HG02884 (cell line): ENCODE measurements at regions not wholly inside any gene's neighbourhood (a gene's known extent, or its start where the extent isn't known, plus 50 kb on each side); places are given as distances from the start of the nearest gene placed in this dataset.
"Not testable (repeated sequence)": the region's sequence is repeated elsewhere in the genome, so short reads cannot be mapped to it uniquely, and the experiment has no call there.

Experiments used
- ATAC-seq: cut with Tn5 transposase; IDR thresholded peaks from one replicate; pipeline ENCODE4 v1.9.1; 2021; ENCODE audit warnings: mild to moderate bottlenecking, moderate library complexity; ENCODE audit not compliant: unreplicated experiment

DNA sequence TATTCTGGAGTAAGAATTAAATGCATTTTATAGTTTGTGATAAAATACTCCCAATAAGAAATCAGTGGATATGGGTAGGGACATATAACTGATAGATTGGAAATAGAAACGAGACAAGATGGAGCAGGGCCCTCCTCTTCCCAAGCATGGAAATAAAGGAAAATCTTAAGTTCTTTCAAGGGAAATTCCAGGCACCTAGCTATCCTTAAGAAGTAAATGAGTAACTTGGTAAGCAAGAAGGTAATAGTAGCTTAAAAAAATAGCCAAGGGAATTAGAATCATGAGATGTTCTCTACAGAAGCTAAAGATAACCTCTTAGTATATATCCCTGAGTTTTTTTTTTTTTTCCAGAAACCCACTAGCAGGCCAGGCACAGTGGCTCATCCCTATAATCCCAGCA, 105.5 kb upstream of the FAM3C start:
- no peak for ATAC-seq

DNA sequence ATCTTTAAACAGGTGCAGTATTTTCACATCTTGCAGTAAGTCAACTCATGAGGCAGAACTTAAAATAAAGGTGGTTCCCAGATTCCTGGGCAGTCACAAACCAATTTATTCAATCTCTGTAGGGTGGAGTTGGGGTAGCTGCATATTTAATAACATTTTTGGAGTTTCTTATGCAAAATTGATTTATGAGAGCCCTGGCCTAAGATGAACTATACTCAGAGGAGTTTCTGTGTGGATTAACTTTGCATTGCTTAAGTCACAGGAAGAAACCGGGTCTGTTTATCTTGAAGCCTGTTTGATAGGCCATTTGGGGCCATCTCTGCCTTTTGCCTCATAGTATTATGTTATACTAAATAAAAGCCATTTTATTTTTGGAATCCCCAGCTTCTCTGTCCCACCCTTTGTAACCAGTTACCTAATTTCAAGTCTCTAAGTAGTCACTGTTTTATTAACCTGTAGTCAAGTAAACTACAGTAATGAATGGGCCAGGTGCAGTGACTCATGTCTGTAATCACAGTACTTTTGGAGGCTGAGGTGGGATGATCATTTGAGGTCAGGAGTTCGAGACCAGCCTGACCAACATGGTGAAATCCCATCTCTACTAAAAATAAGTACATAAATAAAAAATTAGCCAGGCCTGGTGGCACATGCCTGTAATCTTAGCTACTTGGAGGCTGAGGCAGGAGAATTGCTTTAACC, 104.4 kb upstream of the FAM3C start:
- no peak for ATAC-seq

DNA sequence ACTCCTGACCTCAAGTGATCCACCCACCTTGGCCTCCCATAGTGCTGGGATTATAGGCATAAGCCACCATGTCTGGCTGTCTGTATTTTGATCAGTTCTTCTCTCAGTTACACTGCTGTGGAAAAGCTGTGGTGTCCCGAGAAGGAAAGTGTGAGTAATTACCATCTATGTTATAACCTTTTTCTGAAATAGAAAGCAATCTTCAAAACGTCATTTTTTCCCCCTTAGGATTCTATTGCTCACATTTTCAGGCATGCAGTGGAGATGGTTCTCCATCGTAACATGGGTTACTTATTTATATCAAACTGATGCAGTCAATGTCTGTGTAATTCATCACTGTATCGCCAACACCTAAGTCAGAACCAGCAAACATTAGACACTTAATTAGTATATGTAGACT, 103.5 kb upstream of the FAM3C start:
- ATAC-seq, result no peak

DNA sequence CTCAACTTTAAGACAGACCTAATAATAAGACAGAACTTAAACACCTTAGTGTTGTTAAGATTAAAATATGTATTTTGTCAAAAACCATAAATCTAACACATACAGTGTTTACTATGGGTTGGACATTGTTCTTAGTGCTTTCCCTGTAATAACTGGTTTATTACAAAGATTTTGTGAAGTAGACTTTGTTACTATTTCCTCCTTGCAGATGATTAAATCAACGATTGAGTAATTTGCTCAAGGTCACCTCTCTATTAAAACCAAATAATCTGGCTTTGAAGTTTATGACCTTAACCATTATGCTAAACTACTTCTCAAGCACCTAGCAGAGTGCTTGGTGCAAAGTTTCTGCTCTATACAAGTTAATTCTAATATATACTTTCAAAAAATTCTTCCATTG, 102.7 kb upstream of the FAM3C start:
- no peak for ATAC-seq

DNA sequence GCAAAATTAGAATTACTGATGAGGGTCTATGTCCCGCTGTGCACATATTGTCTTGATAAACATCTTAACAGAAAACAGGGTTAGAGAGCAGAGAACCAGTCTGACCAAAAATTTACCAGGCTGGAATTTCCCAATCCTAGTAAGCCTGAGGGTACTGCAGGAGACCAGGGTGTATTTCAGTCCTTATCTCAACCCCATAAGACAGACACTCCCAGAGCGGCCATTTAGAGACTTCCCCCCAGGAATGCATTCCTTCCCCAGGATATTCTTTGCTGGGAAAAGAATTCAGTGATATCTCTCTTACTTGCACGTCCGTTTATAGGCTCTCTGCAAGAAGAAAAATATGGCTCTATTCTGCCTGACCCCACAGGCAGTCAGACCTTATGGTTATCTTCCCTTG, 101.4 kb upstream of the FAM3C start:
- ATAC-seq, result not testable (repeated sequence)

DNA sequence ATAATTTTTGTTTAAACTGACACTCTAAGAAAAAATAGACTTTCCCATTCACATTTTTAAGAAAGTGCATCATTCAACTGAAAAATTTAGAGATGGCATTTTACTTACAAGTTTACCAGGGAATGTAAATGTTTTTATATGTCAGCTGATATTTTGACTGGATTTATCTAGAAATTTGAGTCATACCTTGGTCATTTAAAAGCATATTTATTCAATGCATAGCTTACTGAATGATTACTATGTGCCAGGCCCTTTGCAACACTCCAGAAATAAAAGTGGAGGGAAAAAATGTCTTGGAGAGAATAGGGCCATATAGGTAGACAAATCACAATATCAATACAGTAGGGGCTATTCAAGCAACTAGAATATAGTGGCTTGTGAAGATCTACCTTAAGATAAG, 98.4 kb upstream of the FAM3C start:
- no peak for ATAC-seq

DNA sequence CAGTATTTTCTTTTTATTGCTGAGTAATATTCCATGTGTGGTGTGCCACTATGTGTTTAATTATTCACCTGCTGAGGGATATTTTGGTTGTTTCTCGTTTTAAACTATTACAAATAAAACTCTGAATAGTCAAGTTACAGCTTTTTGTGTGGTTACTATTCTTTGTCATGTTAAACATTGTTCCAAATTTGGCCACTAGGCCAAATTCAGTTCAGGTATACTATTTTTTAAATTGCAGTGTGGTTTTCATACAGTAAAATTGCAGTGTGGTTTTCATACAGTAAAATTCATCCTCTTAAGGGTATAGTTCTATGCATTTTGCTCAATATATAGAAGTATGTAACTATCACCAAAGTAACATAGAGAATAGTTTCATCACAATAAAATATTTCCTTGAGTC, 97.4 kb upstream of the FAM3C start:
- no peak for ATAC-seq

DNA sequence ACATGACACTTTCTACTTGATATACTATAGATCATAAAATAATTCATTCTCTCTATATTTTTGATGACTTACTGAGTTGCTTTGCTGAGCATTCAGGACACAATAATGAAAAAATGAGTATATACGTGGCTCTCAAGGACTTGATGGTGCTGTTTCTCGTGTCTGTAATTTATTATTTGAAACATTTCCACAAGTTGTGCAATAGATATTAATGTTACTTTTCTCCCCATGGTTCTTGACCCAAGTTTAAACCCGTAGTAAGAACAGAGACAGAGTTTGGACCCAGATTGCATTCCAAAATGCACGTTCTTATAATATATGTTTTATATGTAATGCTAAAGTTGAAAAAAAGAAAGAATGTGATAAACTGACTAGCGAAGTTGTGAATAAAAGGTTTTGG, 94.2 kb upstream of the FAM3C start:
- ATAC-seq, result no peak

DNA sequence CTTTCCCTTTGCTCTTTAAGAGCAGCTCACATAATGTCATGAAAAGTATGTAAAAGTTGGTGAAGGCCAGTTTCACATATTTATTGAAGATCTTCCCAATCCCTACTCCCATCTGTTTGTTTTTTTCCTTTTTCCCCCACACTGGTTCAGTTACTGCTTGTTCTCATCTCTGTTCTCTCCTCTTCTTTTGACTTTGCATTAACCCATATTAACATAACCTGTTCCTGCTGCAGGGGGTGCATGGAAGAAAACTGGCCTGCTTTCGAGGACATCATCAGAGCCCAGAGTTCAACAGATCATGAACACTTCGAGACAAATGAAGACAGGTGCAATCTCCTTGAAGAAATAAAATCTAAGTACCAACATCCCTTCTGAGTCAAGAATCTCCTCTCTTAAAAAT, 93.3 kb upstream of the FAM3C start:
- ATAC-seq, result no peak

DNA sequence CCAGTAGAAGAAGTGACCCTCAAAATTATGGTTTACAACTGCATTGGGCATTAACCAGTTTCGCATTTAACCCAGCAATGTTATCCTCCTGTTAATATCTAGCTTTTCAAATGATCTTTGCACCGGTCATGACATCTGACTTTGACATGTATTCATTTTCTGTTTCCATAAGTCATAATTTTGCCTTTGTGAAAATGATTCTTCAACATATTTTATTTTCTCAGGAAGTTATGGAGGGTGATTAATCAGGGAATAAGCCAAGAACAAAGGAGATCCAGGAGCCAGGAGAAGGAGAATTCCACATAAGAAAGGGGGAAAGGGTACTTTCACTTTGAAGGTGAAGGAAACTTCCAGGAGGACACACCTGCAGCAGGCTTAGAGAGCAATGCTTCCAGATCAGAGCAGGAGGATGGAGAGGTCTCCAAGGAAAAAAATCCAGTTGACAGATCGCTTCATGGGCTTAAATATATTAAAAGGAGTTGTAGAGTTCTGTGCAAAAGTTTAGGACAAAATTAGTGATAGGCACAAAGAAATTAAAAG, 92.1 kb upstream of the FAM3C start:
- no peak for ATAC-seq

DNA sequence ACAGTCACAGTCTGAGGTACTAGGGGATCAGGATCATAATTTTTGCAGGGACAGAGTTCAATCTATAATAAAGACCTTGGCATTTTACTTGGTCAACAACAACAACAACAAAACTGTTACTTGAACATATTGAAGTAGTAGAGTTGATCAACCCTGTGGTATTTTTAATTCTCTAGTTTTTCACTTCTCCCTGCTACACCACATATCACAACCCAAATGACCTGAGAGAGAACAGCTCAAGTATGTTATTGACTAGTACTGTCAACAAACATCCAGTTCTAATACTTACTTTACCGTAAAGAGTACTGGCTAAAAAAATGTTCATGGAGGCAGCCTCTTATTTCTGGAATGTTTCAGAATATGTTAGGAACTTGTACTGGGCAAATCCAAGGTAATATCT, 90.5 kb upstream of the FAM3C start:
- ATAC-seq, result no peak

DNA sequence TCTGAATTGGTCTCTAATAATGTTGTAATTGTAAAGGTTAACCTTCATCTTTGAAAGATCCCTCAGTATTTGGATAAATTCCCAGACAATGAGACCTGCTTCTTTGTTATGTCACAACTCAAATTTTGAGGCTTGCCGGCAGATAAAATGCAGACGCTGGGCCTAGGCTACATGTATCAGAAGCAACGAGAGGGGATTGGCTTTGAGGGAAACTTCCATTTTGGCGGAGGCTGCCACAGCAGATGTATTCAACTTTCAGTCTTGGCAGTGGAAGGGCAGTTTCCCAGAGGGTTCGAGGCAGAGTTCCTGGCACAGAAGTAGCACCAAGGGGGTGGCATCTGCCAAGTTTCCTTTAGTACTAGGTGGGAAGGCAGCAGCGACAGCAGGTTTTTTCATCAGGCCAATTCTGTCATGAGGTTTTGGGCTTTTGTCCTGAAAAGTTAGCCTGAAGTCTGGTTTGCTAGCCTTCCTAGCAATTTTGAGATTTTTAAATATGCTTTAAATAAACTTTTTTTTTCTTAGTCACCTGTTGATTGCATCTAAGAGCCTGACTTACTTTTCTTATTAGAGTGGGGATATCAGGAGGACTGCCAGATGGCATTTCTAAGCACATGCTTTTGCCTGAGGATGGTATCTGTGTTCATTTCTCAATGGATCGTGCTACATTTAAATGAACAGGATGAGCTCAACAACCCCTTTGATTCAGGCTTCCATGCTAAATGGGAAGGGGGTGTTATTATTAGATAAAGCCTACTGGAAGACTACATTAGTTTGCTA, 89.5 kb upstream of the FAM3C start:
- no peak for ATAC-seq

DNA sequence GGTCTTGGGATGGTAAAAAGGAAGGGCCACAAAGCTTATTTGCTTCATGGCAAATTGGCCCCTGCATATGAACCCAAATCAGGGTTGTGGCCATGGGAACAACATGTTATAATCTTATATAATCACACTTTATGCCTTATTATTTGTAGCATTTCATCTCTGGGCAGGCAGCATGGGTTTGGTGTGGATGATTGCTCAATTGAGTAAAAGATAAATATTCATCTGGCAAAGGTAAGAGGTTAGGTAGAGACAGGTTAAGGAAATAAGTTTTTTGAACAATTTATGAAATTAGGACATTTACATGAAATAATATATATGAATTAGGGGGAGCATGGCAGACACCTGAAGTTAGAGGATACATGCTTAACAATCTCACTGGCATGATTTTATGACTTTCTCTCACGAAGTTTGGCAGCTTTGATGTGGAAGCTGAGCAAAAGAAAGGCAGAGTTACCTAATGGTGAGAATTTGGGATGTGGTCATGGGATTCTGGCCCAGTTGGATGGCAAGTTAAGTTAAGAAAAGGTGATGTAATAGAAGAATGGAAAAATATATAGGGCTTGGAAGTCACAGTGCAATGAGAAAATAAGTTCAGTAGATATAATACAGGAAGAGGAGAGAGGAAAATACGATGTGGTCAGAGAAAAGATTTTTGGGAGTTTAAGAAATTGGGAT, 88.1 kb upstream of the FAM3C start:
- no peak for ATAC-seq

DNA sequence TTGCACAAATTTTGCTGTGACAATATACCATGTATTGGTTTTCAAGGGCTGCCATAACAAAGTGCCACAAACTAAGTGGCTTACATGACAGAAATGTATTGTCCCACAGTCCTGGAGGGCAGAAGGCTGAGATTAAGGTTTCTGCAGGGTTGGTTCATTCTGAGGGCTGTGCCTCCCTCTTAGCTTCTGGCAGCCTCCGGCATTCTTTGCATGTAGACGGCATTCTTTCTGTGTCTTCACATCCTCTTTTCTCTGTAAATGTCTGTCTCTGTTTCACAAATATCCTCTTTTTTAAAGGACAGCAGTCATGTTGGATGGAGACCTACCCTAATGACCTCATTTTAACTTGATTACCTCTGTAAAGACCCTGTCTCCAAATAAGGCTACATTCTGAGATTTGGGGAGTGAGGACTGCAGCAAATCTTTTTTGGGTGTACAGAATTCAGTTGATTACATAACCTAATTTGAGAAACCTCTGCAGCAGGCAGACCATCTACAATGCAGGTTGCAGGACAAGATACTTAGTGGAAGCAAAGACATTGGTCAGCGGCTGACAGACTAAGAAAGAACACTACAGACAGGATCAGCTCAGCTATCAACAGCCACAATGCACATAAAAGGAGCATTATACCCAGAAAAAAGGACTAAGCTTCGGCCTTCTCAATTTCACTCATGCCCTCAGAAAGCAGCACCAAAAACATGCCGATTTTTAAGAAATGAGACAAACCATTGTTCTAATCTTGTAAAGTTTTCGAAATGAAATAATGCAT, 84.6 kb upstream of the FAM3C start:
- no peak for ATAC-seq

DNA sequence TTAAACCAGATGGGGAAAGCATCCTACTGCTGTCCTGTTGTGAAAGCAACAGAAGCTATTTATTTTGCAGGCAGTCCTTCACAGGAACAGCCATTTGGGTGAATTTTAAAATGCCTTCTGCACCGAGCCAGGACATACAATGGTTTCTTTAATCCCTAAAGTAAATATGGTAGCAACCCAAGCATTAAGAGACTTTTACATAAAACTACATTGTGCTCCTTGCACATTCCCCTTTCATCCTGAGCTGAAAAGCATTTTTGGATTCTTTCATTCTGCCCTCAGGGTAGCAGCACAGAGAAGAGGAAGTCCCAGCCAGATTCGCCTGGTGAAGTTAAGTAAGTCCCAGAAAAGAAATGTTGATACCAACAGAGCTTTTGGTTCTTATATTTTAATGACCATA, 84.0 kb upstream of the FAM3C start:
- ATAC-seq, result no peak

DNA sequence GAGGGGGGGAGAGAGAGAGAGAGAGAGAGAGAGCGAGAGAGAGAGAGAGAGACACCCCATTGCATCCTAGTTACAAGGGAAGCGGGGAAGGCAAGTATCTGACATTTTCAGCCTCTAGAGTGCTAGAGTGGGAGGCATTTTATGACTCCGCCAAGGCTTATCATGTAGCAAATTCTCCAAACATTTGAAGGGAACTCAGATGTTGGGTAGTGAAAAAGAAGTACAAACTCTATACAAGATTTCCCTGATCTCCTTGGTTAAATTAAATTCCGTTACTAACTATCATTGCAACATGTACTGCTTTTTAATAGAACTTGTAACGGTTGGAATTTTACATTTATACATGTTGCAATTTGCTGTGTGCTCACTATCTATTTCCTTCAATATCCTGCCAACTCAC, 83.4 kb upstream of the FAM3C start:
- ATAC-seq, result no peak

DNA sequence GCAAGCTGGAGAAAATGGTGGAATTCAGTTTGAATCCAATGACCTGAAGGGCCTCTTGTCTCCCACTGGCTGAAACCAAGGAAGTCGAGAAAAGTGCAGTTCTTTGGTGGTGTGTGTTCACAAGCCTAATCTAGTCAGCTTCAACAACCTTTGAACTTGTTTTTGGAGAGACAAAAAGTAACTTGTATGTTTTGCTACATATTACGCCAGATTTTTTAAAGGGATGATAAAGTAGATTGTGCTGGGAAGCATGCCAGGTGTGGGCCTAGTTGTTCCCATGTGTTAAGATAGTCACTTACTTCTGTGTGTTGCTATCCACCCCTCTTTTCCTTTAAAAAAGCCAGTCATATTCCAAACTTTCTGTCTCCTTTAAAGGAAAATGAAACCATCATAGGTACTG, 79.7 kb upstream of the FAM3C start:
- ATAC-seq, result no peak

DNA sequence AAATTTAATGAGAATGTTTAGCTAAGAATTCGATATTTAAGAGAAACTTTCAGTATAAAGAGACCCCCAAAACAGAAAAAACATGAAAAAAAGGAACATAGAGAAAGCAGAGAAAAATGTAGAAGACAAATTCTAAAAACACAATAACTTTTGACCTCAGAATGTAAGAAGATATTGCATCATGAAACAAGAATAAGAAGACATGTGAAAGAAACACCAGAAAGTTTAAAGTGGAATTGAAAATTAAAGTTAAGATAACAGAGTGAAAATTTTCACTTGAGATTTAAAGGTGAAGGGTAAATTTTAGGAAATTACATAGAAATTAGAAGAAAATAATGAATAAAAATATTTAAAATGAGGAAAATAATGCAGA, 78.2 kb upstream of the FAM3C start:
- ATAC-seq, result no peak

DNA sequence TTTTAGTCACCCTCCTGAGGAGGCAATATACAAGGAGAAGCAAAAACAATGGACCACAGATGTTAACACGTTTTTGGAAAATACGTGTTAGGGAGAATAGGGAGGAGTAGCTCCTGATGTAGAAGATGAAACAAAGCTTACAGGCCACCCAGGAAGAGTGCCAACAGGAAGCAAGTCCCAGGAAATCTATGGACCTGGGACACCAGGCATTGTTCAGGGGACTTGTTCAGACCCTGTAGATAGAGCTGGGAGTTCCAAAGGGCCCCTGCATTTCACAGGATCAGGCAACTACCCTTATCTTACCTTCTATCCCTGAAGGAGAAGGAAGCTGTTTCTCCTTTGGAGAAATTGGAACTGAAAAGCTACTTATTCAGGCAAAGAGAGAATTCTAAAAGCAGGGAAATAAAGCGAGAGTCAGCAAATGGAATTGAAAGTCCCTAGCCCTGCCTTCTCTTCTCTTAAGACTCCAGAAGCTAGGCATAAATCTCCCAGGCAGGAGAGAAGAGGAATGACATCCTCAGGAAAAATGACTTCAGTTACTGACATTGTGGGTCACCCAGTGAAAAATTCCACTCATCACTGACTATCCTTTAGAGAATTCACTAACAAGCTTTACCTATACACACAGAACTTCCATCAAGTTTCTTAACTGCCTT, 77.7 kb upstream of the FAM3C start:
- ATAC-seq, result no peak

DNA sequence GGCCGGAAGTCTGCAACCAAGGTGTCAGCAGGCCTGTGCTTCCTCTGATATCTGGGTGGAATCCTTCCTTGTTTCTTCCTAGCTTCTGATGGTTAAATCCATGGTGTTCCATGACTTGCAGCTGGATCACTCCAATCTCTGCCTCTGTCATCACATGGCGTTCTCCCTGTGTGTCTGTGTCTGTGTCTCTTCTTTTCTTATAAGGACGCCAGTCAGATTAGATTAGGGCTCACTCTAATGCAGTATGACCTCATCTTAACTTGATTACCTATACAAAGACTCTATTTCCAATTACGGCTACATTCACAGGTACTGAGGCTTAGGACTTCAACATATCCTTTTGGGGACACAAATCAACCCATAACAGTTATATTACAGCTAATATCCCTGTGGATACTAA, 70.3 kb upstream of the FAM3C start:
- no peak for ATAC-seq

DNA sequence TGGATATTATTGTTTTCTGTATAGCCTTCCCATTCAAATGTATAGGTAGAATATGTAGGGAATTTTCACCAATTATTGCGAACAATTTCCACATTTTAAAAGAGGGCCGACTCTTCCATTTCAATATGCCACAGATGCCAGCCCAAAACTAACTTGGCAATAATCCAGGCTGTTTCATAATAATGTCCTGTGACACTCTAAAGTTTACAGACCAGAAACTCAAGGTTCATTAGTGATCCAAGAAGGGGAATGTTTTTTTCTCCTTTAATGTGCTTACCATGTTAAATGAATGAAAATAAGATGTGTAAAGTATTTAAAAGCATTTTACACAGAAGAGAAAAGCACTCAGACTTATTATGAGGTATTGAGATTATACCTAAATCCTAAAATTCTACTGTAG, 63.0 kb upstream of the FAM3C start:
- ATAC-seq, result no peak
